DND-41 (cell line): ENCODE measurements at regions not wholly inside any gene's neighbourhood (a gene's known extent, or its start where the extent isn't known, plus 50 kb on each side); places are given as distances from the start of the nearest gene placed in this dataset.

Source experiments
- CTCF ChIP-seq: IDR thresholded peaks from 2 replicates; pipeline ENCODE4 v1.5.1; 2012; ENCODE audit warnings: borderline replicate concordance, low read length, moderate library complexity, mild to moderate bottlenecking; ENCODE audit not compliant: poor library complexity, severe bottlenecking; ENCODE audit errors: extremely low read depth
- EZH2 ChIP-seq: IDR thresholded peaks from 3 replicates; pipeline ENCODE4 v1.6.1; 2012; ENCODE audit warnings: borderline replicate concordance, low read depth, mild to moderate bottlenecking, moderate library complexity, low read length, inconsistent platforms; ENCODE audit not compliant: severe bottlenecking

DNA sequence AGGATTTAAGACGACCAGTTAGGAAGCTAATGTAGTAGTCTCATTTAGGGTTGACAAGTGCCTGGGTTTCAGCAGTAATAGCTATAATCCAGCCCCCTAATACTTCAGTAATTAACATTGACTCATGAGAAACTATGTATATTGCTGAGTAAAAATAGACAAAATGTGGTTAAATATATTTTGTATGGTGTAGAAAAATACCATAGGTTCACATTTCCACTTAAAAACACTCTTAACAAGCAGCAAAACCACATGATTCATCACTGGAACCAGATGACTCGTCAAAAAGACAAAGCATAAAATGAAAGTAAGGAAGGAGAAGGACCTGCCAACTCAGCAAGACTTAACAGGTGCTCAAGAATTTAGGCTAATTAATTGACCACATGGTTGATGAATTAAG is 288.9 kb downstream of the EFHB start:
- TF ChIP-seq CTCF (no peak), EZH2 (no peak)
